HepG2 (cell line): ENCODE measurements at regions not wholly inside any gene's neighbourhood (a gene's known extent, or its start where the extent isn't known, plus 50 kb on each side); places are given as distances from the start of the nearest gene placed in this dataset.
A peak's percentile ranks its signal among the peaks of the same experiment; 100 is the strongest.

Source experiments
- CREB3 ChIP-seq: sonication (generic); formaldehyde crosslinking; IDR thresholded peaks from 2 replicates; pipeline ENCODE4 v1.5.0; 2020; ENCODE audit warnings: missing genetic modification reagents
- EZH2 ChIP-seq: conservative IDR thresholded peaks from 2 replicates; pipeline ENCODE4 v1.6.1; 2012; ENCODE audit warnings: mild to moderate bottlenecking, low read depth, low read length, moderate library complexity
- FOXA1 ChIP-seq, 2 experiments: fragments of 450-650 bp in 1 of 2; sonication (generic) in 1 of 2; formaldehyde crosslinking in 1 of 2; IDR thresholded peaks; 2 replicates each; pipeline versions ENCODE4 v1.4.0 to v1.6.1; 2016 to 2020; ENCODE audit warnings: missing genetic modification reagents in 1 of 2
- FOXJ3 ChIP-seq: sonication (generic); formaldehyde crosslinking; IDR thresholded peaks from 2 replicates; pipeline ENCODE4 v1.4.0; 2020; ENCODE audit warnings: missing genetic modification reagents, mild to moderate bottlenecking, borderline replicate concordance
- GMEB2 ChIP-seq: IDR thresholded peaks from 2 replicates; pipeline ENCODE4 v1.6.1; 2016; ENCODE audit warnings: missing biosample characterization, missing genetic modification reagents, low read depth
- HDAC6 ChIP-seq: fragments of 200-600 bp; sonication (generic); IDR thresholded peaks from 2 replicates; pipeline ENCODE4 v1.7.0; 2017; ENCODE audit warnings: mild to moderate bottlenecking, antibody characterized with exemption, low read length, low read depth
- NONO ChIP-seq, 2 experiments: fragments of 450-650 bp in 1 of 2; sonication (generic) in 1 of 2; formaldehyde crosslinking in 1 of 2; IDR thresholded peaks in 1 of 2; conservative IDR thresholded peaks in 1 of 2; 2 replicates each; pipeline versions ENCODE4 v1.6.1 to v1.8.0; 2017 to 2022; ENCODE audit warnings: mild to moderate bottlenecking in 1 of 2, missing genetic modification reagents in 1 of 2, moderate library complexity in 1 of 2
- SALL2 ChIP-seq: sonication (generic); formaldehyde crosslinking; IDR thresholded peaks from 2 replicates; pipeline ENCODE4 v1.8.1; 2023; ENCODE audit warnings: mild to moderate bottlenecking, missing genetic modification reagents, inconsistent platforms
- ZNF251 ChIP-seq: sonication (generic); formaldehyde crosslinking; IDR thresholded peaks from 2 replicates; pipeline ENCODE4 v1.9.0; 2021; ENCODE audit warnings: mild to moderate bottlenecking, missing genetic modification reagents
- ZNF275 ChIP-seq: sonication (generic); formaldehyde crosslinking; IDR thresholded peaks from 2 replicates; pipeline ENCODE4 v1.8.0; 2022; ENCODE audit warnings: missing genetic modification reagents, mild to moderate bottlenecking, inconsistent platforms, borderline replicate concordance
- ZNF337 ChIP-seq: sonication (generic); formaldehyde crosslinking; IDR thresholded peaks from 2 replicates; pipeline ENCODE4 v1.5.1; 2020; ENCODE audit warnings: missing genetic modification reagents, low read depth, mild to moderate bottlenecking, borderline replicate concordance
- ZNF414 ChIP-seq: sonication (generic); formaldehyde crosslinking; IDR thresholded peaks from 2 replicates; pipeline ENCODE4 v1.5.0; 2020; ENCODE audit warnings: missing genetic modification reagents
- TF ChIP-seq, protein P1 (sequence below): sonication (generic); formaldehyde crosslinking; IDR thresholded peaks from 2 replicates; pipeline ENCODE4 v1.5.1; 2020; ENCODE audit warnings: mild to moderate bottlenecking, missing genetic modification reagents, borderline replicate concordance
- TF ChIP-seq, protein P2 (sequence below): sonication (generic); formaldehyde crosslinking; IDR thresholded peaks from 2 replicates; pipeline ENCODE4 v1.4.0; 2020; ENCODE audit warnings: mild to moderate bottlenecking, missing genetic modification reagents

DNA sequence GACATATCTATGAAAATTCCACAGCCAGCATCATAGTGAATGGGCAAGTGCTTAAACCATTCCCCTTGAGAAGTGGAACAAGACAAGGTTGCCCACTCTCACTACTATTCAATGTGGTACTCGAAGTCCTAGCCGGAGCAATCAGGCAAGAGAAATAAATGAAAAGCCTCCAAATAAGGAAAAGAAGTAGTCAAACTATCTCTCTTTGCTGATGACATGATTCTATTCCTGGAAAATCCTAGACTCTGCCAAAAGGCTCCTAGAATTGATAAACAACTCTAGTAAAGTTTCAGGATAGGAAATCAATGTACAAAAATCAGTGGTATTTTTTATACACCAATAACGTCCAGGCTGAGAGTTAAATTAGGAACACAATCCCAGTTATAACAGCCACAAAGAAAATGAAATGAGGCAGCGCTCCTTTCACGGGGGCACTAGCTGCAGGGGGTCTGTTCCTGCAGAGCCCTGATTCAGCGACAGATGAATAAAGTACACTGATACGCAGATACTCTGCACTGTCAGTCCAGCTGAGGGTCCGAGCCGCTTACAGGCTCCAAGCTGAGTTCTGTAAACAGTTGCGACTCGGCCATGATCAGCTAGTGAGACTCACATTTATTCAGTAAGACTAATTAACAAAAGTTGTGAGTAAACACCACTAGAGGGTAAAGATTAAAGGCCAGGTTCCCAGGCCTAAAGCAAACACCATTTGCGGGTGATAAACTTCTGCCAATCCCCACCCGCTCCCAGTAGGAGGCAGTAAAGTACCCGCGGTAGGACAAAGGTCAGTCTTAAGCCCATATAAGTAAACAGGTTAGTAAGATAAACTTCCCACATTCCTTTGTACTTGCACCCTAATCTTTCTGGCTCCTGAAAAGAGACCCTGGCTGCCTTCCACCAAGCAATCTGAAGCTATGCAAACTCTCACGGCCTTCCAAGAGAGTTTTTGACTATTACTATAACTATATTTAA, 290.6 kb upstream of the GRID2 start (continued):
- TF ChIP-seq, protein P1, sequence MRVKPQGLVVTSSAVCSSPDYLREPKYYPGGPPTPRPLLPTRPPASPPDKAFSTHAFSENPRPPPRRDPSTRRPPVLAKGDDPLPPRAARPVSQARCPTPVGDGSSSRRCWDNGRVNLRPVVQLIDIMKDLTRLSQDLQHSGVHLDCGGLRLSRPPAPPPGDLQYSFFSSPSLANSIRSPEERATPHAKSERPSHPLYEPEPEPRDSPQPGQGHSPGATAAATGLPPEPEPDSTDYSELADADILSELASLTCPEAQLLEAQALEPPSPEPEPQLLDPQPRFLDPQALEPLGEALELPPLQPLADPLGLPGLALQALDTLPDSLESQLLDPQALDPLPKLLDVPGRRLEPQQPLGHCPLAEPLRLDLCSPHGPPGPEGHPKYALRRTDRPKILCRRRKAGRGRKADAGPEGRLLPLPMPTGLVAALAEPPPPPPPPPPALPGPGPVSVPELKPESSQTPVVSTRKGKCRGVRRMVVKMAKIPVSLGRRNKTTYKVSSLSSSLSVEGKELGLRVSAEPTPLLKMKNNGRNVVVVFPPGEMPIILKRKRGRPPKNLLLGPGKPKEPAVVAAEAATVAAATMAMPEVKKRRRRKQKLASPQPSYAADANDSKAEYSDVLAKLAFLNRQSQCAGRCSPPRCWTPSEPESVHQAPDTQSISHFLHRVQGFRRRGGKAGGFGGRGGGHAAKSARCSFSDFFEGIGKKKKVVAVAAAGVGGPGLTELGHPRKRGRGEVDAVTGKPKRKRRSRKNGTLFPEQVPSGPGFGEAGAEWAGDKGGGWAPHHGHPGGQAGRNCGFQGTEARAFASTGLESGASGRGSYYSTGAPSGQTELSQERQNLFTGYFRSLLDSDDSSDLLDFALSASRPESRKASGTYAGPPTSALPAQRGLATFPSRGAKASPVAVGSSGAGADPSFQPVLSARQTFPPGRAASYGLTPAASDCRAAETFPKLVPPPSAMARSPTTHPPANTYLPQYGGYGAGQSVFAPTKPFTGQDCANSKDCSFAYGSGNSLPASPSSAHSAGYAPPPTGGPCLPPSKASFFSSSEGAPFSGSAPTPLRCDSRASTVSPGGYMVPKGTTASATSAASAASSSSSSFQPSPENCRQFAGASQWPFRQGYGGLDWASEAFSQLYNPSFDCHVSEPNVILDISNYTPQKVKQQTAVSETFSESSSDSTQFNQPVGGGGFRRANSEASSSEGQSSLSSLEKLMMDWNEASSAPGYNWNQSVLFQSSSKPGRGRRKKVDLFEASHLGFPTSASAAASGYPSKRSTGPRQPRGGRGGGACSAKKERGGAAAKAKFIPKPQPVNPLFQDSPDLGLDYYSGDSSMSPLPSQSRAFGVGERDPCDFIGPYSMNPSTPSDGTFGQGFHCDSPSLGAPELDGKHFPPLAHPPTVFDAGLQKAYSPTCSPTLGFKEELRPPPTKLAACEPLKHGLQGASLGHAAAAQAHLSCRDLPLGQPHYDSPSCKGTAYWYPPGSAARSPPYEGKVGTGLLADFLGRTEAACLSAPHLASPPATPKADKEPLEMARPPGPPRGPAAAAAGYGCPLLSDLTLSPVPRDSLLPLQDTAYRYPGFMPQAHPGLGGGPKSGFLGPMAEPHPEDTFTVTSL = no peak
- TF ChIP-seq ZNF414 (CRISPR knock-in tag) = no peak
- no peak for TF ChIP-seq ZNF251 (CRISPR knock-in tag)
- TF ChIP-seq, protein P2, sequence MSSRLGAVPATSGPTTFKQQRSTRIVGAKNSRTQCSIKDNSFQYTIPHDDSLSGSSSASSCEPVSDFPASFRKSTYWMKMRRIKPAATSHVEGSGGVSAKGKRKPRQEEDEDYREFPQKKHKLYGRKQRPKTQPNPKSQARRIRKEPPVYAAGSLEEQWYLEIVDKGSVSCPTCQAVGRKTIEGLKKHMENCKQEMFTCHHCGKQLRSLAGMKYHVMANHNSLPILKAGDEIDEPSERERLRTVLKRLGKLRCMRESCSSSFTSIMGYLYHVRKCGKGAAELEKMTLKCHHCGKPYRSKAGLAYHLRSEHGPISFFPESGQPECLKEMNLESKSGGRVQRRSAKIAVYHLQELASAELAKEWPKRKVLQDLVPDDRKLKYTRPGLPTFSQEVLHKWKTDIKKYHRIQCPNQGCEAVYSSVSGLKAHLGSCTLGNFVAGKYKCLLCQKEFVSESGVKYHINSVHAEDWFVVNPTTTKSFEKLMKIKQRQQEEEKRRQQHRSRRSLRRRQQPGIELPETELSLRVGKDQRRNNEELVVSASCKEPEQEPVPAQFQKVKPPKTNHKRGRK (CRISPR knock-in tag) = no peak
- no peak for TF ChIP-seq CREB3 (CRISPR knock-in tag)
- TF ChIP-seq FOXJ3 (CRISPR knock-in tag) = peak; percentile 64; the same call in 1 of the 2 replicates
- no peak for TF ChIP-seq HDAC6
- TF ChIP-seq NONO (IDR thresholded peaks at IDR 0.05) = no peak
- TF ChIP-seq NONO (CRISPR knock-in tag; conservative IDR thresholded peaks at IDR 0.05) = 0 out of 2 replicates have a peak, but pooled peaks have one; percentile 24
- no peak for TF ChIP-seq GMEB2 (CRISPR knock-in tag)
- TF ChIP-seq EZH2 = no peak
- TF ChIP-seq FOXA1 (IDR thresholded peaks at IDR 0.05) = no peak
- peak; percentile 47 for TF ChIP-seq FOXA1 (CRISPR knock-in tag; IDR thresholded peaks at IDR 0.05)
- TF ChIP-seq ZNF337 (CRISPR knock-in tag) = no peak
- no peak for TF ChIP-seq ZNF275 (CRISPR knock-in tag)
- no peak for TF ChIP-seq SALL2 (CRISPR knock-in tag)
